DMS114 treated with DMSO at 0.1 percent for 48 hours (cell line): ENCODE measurements at regions not wholly inside any gene's neighbourhood (a gene's known extent, or its start where the extent isn't known, plus 50 kb on each side); places are given as distances from the start of the nearest gene placed in this dataset.

ENCODE experiments used
- DNase-seq: peaks from one replicate; lab custom pipeline; 2025; ENCODE audit not compliant: unreplicated experiment; lab: John Stamatoyannopoulos, UW

DNA sequence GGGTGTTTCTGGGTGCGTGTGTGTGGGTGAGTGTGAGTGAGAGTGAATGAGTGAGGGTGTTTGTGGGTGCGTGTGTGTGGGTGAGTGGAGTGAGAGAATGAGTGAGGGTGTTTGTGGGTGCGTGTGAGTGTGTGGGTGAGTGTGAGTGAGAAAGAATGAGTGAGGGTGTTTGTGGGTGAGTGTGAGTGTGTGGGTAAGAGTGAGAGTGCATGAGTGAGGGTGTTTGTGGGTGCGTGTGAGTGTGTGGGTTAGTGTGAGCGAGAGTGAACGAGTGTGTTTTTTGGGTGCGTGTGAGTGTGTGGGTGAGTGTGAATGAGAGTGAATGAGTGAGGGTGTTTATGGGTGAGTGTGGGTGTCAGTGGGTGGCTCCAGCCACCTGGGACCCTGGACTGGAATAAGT, 1676.1 kb upstream of the TENM3 start:
- no peak for DNase-seq

- no peak for DNase-seq
These were observed 1671.6 kb upstream of the TENM3 start for GRCh38 chr4:180571516-180572055.

DNA sequence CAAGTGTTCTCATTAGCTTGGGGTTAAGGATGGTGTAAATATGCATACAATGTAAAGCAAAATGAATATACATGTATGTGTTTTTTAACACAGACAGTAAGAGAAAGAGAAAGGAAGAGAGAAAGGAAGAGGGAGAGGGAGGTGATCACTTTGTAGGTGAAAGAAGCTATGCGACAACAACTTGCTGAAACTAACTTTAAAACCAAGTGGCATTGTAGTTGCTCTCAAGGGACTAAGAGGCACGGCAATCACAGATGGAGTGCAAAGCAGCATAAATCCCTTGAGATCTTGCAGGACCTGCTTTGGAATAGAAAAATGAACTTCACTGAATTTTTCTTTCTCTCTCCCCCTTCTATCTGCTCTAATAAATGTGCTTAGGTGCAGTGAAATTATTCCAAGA, 1665.0 kb upstream of the TENM3 start:
- no peak for DNase-seq

GRCh38 chr4:180581061-180581460, 1662.1 kb upstream of the TENM3 start:
- DNase-seq, result no peak

- no peak for DNase-seq
These were observed 1655.8 kb upstream of the TENM3 start for GRCh38 chr4:180587379-180587778.

GRCh38 chr4:180589575-180589974, 1653.6 kb upstream of the TENM3 start:
- no peak for DNase-seq

DNA sequence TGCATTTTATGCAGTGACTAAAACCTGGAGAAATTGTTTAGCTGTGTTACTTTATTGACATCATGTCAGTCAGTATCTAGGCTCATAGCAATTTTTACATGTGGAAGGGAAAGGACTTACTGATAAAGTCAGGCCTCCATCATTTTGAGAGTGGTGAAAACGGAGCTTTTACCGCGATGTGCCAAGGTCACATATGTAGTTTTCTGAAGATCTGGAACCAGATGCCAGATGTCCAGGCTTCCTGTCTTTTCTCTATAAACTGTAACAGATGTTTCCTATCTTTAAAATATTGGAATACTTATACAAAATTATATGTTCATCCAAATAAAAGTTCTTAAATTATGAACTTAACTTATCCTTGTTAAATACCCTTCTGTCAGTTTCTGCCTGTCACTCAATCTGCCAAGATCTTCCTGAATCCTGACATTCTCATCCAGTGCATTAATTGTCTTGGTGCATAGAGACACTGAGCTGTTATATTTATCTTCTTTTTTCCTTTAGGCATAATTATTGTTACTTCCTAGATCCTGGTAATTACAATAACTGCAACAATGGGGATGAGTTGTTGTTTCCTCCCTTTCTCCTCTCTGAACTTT, 1646.2 kb upstream of the TENM3 start:
- no peak for DNase-seq

- DNase-seq, result no peak
These were observed 1644.9 kb upstream of the TENM3 start for GRCh38 chr4:180598281-180598680.

DNA sequence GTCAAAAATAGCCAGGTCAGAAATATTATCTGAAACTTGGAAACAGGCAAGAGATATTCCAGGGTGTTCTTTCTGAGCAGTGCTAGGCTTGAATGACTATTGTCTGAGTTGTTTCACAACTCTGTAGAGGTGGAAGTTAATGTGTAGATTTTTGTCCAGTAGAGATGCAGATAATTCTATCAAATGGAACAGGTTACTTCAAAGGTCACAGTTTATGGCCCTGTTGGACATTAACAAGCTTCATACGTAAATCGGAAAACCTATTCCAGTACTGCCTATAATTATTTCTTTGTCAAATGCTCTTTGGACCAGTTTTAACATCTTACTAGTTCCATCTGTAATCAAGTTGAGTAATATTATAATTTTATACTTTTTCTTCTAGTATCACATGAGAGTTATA, 1639.4 kb upstream of the TENM3 start:
- no peak for DNase-seq

DNA sequence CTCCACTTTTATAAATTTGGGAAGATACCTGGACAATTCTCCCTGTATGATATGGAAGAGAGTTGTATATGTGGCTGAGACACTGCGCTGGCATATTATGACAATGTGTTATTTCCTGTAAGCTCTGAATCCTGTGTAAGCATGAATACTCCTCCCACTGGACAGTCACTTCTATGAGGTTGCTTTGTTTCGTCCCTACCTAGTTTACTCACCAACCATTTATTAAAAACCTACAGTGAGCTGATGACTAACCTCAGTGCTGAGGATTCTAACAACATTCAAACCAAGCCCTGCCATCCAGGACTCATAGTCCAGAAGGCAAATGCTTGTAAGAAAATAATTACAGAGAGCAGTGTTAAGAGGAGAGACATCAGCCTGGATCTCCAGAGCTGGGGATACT, 1632.9 kb upstream of the TENM3 start:
- DNase-seq, result no peak

GRCh38 chr4:180615746-180616145, 1627.5 kb upstream of the TENM3 start:
- DNase-seq, result no peak

DNA sequence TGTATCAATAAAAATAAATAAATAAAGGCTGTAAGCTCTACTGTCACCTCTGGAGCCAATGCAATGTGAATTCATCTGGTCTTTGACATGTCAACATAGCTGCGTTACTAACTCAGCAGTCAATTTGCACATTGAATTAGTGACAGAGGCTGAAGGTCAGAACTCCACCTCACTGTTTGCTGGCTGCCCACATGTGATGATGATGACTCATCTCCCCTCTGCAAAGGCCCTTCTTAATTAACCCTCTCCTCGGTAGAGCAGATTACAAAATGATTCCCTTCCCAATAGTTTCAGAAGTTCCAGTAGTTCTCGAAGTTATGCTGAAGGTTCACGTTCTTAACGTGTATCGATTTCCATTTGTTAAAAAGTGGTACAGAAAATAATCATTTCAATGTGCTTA, 1626.0 kb upstream of the TENM3 start:
- DNase-seq, result no peak

- DNase-seq, result no peak
These were observed 1624.8 kb upstream of the TENM3 start for GRCh38 chr4:180618396-180618795.

DNA sequence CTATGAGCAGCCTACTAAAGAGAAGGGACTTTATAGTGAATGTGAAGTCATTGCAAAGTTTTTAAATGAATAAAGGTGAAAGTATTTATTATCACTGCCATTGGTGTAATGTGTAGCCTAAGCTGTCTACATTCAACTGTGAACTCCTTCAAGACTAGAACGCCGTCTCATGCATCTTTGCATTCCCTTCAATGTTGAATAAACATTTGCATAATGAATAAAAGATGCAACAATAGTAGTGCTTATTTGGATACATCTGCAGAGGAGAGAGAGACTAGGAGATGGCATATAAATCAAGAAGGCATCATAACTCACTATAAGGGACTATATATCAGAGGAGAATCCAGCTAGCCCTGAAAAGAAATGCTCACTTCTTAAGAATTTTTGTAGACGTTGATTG, 1623.8 kb upstream of the TENM3 start:
- DNase-seq, result no peak

GRCh38 chr4:180622254-180622653, 1620.9 kb upstream of the TENM3 start:
- no peak for DNase-seq

DNA sequence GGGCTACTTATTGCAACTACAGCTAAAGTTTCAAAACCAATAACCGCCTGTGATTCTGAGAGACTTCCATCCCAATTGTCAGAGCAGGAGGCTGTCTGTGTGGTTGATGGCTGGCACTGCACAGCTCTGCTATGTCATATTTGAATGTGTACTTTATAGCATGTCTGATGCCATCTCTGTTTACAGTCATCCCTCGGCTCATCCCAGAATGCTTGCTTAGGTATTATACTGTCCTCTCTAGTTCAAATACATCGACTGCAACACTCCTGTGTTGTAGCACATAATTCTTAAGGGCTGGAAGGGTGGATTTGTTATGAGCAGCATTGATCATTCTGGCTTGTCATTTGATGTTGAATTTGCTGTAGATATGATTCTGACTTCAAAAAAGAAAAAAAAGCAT, 1617.5 kb upstream of the TENM3 start:
- DNase-seq, result no peak

DNA sequence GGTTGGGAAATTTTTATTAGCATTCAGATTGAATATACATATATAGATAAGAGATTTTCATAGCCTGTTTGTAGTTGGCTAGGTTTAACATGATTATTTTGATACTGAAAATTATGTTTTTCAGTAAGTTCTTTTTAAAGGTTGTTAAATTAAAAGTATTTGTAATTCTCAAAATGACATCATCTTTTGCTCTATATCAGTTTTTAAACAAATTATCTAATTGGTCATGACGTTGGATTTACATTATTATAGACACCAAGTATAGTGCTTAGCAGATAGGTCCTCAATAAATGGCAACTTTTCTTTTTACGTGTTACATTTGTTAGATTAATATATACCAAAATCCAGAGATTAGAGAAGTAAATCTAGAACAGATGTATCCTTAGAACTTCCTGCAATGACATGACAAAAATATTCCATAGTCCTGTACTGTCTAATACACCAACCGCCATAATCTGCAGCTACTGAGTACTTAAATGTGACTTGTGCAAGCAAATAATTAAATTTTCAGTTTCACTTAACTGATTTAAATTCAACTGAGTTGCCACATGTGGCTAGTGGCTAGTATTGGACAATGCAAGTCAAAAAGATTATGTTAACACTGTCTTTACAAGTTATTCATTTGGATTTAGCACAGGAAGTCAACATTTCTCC, 1613.1 kb upstream of the TENM3 start:
- no peak for DNase-seq

DNA sequence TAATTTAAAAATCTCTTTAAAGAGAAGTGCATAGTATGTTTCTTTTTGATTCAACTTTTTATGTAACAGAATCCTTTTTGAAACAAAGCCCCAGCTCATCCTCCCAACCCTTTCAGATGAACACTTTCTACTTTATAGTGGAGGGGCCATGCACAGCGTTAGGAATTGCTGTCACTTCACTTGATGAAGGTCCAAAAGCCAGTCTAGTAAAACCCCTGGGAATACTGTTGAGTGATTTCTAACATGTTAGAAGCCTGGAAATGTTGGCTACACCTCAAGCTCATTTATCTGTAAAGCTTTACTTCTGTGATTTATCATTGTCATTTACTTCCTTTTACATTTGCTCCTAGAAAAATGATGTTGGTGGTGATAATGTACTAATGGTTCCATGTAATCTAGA, 1608.9 kb upstream of the TENM3 start:
- no peak for DNase-seq

- no peak for DNase-seq
These were observed 1607.9 kb upstream of the TENM3 start for GRCh38 chr4:180635281-180635680.

GRCh38 chr4:180636696-180637404, 1606.4 kb upstream of the TENM3 start:
- no peak for DNase-seq

GRCh38 chr4:180637616-180638015, 1605.6 kb upstream of the TENM3 start:
- DNase-seq, result no peak

- no peak for DNase-seq
These were observed 1603.0 kb upstream of the TENM3 start for GRCh38 chr4:180640193-180640592.
